ENCODE measurements at regions not wholly inside any gene's neighbourhood (a gene's known extent, or its start where the extent isn't known, plus 50 kb on each side); places are given as distances from the start of the nearest gene placed in this dataset.

DNA sequence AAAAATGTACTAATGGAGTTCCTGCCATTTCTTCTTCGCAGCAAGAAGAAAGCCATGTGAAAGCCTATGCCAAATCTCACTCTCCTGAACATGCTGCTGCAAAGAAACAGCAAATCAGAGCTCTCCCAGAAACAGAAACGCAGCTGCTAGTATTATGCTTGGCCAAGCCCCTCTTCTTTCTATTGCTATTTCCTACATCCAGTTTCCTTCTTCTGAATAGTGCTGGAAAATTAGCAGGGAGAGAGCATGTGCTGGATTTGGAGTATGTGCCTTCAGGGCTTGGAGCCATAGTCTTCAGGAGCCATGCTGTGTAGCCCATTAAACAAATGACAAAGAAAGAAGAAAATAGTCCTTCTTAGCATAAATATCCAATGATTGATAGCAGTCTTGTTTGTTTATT is 852.0 kb upstream of the PHF14 start:
- H3K27ac ChIP-seq = no peak overlapping the region
- no peaks in the 10 kb centered on the region for H3K4me1 ChIP-seq
- no peak for TF ChIP-seq POLR2AphosphoS5 (IDR thresholded peaks at IDR 0.05; ENCODE audit: insufficient read depth in 1 of 2, low read depth in 1 of 2)
- no peak for TF ChIP-seq POLR2A (IDR thresholded peaks at IDR 0.05)
- TF ChIP-seq, protein P1, sequence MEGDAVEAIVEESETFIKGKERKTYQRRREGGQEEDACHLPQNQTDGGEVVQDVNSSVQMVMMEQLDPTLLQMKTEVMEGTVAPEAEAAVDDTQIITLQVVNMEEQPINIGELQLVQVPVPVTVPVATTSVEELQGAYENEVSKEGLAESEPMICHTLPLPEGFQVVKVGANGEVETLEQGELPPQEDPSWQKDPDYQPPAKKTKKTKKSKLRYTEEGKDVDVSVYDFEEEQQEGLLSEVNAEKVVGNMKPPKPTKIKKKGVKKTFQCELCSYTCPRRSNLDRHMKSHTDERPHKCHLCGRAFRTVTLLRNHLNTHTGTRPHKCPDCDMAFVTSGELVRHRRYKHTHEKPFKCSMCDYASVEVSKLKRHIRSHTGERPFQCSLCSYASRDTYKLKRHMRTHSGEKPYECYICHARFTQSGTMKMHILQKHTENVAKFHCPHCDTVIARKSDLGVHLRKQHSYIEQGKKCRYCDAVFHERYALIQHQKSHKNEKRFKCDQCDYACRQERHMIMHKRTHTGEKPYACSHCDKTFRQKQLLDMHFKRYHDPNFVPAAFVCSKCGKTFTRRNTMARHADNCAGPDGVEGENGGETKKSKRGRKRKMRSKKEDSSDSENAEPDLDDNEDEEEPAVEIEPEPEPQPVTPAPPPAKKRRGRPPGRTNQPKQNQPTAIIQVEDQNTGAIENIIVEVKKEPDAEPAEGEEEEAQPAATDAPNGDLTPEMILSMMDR (IDR thresholded peaks at IDR 0.05) = no peak
- no peaks in the 10 kb centered on the region for H3K9me3 ChIP-seq
- H3K36me3 ChIP-seq = no peaks in the 10 kb centered on the region
- H3K4me3 ChIP-seq = no peak overlapping the region
- H3K27me3 ChIP-seq = no peaks in the 10 kb centered on the region
- intact Hi-C loops (cut with DNase I) = no loop called here
- no peak for DNase-seq (ENCODE audit: extremely low spot score in 2 of 2)

DNA sequence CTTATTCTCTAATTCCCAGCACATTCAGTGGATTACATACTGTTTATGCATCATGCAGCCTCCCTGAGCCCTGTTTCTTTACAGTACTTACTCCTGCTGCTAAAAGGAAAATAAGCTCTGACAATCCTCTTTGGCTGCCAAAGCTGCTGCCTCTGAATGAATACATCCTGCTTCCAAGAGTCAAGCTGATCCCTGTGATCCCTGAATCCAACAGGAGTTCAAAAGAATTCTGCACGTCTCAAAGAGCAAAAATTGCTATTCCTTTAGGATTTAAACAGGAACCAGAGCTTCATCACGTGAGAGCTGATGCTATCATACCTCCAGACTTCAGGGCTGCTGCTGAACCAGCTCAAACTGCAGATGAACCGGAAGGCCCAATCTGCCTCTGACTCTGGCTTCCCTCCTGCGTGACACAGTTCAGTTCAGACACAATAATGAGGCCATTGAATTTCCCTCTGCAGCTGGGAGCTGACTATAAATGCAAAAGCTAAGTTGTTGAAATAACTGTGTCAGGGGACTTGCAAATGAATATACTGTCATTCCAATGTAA is 851.0 kb upstream of the PHF14 start:
- TF ChIP-seq POLR2A (IDR thresholded peaks at IDR 0.05) (no peak), POLR2AphosphoS5 (IDR thresholded peaks at IDR 0.05; ENCODE audit: insufficient read depth in 1 of 2, low read depth in 1 of 2) (no peak)
- TF ChIP-seq, protein P1 (IDR thresholded peaks at IDR 0.05) = no peak
- Histone ChIP-seq H3K27me3 (no peaks in the 10 kb centered on the region), H3K4me1 (no peaks in the 10 kb centered on the region), H3K36me3 (no peaks in the 10 kb centered on the region), H3K9me3 (no peaks in the 10 kb centered on the region), H3K27ac (no peak overlapping the region), H3K4me3 (no peak overlapping the region)
- intact Hi-C loops (cut with DNase I) = no loop called here
- DNase-seq (ENCODE audit: extremely low spot score in 2 of 2) = no peak

DNA sequence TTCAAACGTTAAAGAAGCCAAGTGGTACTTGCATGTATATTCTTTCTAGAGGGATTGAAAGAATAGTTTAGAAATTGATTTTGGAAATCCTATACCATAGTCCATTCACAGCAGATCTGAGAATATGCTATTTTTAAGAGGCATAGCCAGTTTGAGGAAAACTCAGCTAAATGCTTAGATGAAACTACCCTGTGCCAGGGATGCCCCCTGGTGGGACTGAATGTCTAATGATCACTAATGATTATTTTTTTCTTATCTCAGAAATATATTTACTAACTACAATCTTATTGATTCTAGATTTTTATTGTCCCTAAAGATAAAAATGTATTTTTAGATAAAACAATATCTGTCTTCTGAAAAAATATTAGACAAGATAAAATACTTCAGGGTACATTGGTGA is 844.9 kb upstream of the PHF14 start:
- Histone ChIP-seq H3K27ac (no peak overlapping the region), H3K36me3 (no peaks in the 10 kb centered on the region), H3K4me3 (no peak overlapping the region), H3K4me1 (no peaks in the 10 kb centered on the region), H3K27me3 (no peaks in the 10 kb centered on the region), H3K9me3 (no peaks in the 10 kb centered on the region)
- TF ChIP-seq POLR2A (IDR thresholded peaks at IDR 0.05) (no peak), POLR2AphosphoS5 (IDR thresholded peaks at IDR 0.05; ENCODE audit: insufficient read depth in 1 of 2, low read depth in 1 of 2) (no peak)
- TF ChIP-seq, protein P1 (IDR thresholded peaks at IDR 0.05) = no peak
- no peak for DNase-seq (ENCODE audit: extremely low spot score in 2 of 2)
- intact Hi-C loops (cut with DNase I) = no loop called here

DNA sequence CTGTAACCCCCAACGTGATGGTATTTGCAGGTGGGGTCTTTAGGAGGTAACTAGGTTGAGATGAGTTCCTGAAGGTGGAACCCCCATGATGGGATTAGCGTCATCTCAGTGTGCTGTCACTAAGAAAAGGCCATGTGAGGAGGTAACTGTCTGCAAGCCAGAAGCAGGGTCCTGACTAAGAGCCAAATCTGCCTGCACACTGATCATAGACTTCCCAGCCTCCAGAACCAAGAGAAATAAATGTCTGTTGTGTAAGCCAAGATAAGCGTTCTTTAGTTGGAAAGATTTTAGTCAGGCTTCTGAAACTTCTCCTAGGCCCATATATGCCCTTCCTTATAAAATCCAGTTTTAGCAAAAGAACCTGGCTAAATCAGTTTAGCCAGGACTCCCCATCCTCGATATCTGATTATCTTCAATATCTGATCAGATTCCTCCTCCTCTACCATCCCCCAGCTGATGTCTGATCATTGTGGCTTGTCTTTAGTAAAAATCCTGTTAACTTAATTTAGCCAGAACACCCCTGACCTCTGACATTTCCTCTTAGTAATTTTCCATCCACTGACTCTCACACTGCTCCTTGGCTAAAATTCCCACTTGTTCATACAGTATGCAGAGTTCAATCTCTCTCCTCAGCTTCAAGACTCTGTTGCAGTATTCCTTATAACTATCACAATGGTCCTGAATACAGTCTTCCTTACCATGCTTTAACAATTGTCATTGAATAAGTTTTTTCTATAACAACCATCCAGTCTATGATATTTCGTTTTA is 835.4 kb upstream of the PHF14 start:
- H3K4me3 ChIP-seq = no peak overlapping the region
- no peaks in the 10 kb centered on the region for H3K9me3 ChIP-seq
- no peaks in the 10 kb centered on the region for H3K36me3 ChIP-seq
- intact Hi-C loops (cut with DNase I) = no loop called here
- no peak for DNase-seq (ENCODE audit: extremely low spot score in 2 of 2)
- no peaks in the 10 kb centered on the region for H3K27me3 ChIP-seq
- no peak for TF ChIP-seq POLR2A (IDR thresholded peaks at IDR 0.05)
- TF ChIP-seq POLR2AphosphoS5 (IDR thresholded peaks at IDR 0.05; ENCODE audit: insufficient read depth in 1 of 2, low read depth in 1 of 2) = no peak
- TF ChIP-seq, protein P1 (IDR thresholded peaks at IDR 0.05) = no peak
- no peaks in the 10 kb centered on the region for H3K4me1 ChIP-seq
- no peak overlapping the region for H3K27ac ChIP-seq

DNA sequence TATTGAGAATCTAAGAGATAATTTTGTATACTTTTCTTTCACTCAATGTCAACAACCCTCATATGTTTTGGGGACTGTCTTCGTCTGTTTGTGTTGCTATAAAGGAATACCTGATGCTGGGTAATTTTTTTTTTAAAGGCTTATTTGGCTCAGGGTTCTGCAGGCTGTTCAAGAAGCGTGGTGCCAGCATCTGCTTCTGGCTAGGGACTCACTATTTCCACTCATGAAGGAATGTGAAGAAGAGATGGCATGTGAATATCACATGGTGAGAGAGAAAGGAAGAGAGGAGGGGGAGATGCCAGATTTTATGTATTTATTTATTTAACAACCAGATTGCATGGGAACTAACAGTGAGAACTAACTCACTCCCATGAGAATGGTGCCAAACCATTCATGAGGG is 827.4 kb upstream of the PHF14 start:
- Histone ChIP-seq H3K4me3 (no peak overlapping the region), H3K9me3 (no peaks in the 10 kb centered on the region), H3K27ac (no peak overlapping the region), H3K36me3 (no peaks in the 10 kb centered on the region), H3K4me1 (no peaks in the 10 kb centered on the region), H3K27me3 (no peaks in the 10 kb centered on the region)
- no peak for DNase-seq (ENCODE audit: extremely low spot score in 2 of 2)
- intact Hi-C loops (cut with DNase I) = no loop called here
- TF ChIP-seq, protein P1 (IDR thresholded peaks at IDR 0.05) = no peak
- TF ChIP-seq POLR2AphosphoS5 (IDR thresholded peaks at IDR 0.05; ENCODE audit: insufficient read depth in 1 of 2, low read depth in 1 of 2) (no peak), POLR2A (IDR thresholded peaks at IDR 0.05) (no peak)
